Endothelial cell of umbilical vein (primary cell): ENCODE measurements at regions not wholly inside any gene's neighbourhood (a gene's known extent, or its start where the extent isn't known, plus 50 kb on each side); places are given as distances from the start of the nearest gene placed in this dataset.

Experiments
- BruUV-seq: library from RNA; stranded (reverse); fragments of 400-500 nt; replicated peaks from 2 replicates; lab custom pipeline; 2021; lab: Mats Ljungman, UMichigan
- CTCF ChIA-PET: fragments of 300-600, 350-600 bp; sonication (Branson Sonifier 250); formaldehyde crosslinking; loops from one replicate; lab custom pipeline; 2021; ENCODE audit warnings: antibody characterized with exemption, inconsistent platforms; lab: Charles Lee
- POLR2A ChIA-PET: fragments of 300-600, 350-600 bp; sonication (Branson Sonifier 250); formaldehyde crosslinking; loops from one replicate; lab custom pipeline; 2021; ENCODE audit warnings: antibody characterized with exemption, inconsistent platforms; lab: Charles Lee
- DNase-seq: peaks from one replicate; pipeline ENCODE4 v3.0.0-alpha.2; 2011; ENCODE audit warnings: low read depth, low spot score
- FAIRE-seq: peaks from 2 replicates; lab custom pipeline; 2011; peaks lifted over from hg19 to GRCh38; lab: Jason Lieb, UNC
- H2AFZ ChIP-seq: 2 replicates; pipeline ENCODE4 v1.6.0; 2012; ENCODE audit warnings: low read depth, low read length, control low read depth, inconsistent platforms
- H3K27ac ChIP-seq: 2 replicates; pipeline ENCODE4 v1.5.1; 2011; ENCODE audit warnings: low read depth, mild to moderate bottlenecking, control low read depth, low read length, moderate library complexity; ENCODE audit not compliant: insufficient read depth
- H3K27me3 ChIP-seq, 2 experiments: 2 replicates each; pipeline versions ENCODE4 v1.6.0 to v1.6.1; 2011; ENCODE audit warnings: low read length in 2 of 2, mixed read lengths in 1 of 2; ENCODE audit not compliant: control insufficient read depth in 2 of 2, insufficient read depth in 2 of 2
- H3K36me3 ChIP-seq, 2 experiments: 2 replicates in 1 of 2; 3 replicates in 1 of 2; pipeline ENCODE4 v1.5.1; 2011; ENCODE audit warnings: low read length in 2 of 2, mild to moderate bottlenecking in 1 of 2, moderate library complexity in 1 of 2; ENCODE audit not compliant: control insufficient read depth in 2 of 2, insufficient read depth in 2 of 2; ENCODE audit errors: extremely low read depth in 1 of 2
- H3K4me1 ChIP-seq: 3 replicates; pipeline ENCODE4 v1.5.1; 2011; ENCODE audit warnings: mild to moderate bottlenecking, low read length; ENCODE audit not compliant: control insufficient read depth, insufficient read depth; ENCODE audit errors: extremely low read depth
- H3K4me2 ChIP-seq: 2 replicates; pipeline ENCODE4 v1.6.1; 2011; ENCODE audit warnings: low read length, control low read depth, mixed read lengths; ENCODE audit not compliant: insufficient read depth
- H3K4me3 ChIP-seq, 3 experiments: fragments of 200-600 bp in 1 of 3; sonication (generic), shearing (Covaris generic) in 1 of 3; replicated peaks in 1 of 3; 2 replicates each; pipeline ENCODE4 v1.5.1; 2011 to 2016; ENCODE audit warnings: control low read depth in 3 of 3, low read length in 3 of 3, mild to moderate bottlenecking in 2 of 3, inconsistent platforms in 1 of 3, low read depth in 1 of 3, moderate library complexity in 1 of 3; ENCODE audit not compliant: insufficient read depth in 1 of 3
- H3K79me2 ChIP-seq: 2 replicates; pipeline ENCODE4 v1.6.0; 2012; ENCODE audit warnings: low read length, inconsistent platforms; ENCODE audit not compliant: control insufficient read depth, insufficient read depth
- H3K9ac ChIP-seq: replicated peaks from 2 replicates; pipeline ENCODE3; 2011; ENCODE audit warnings: low read length, control low read depth; ENCODE audit not compliant: insufficient read depth; ENCODE audit errors: extremely low read depth
- H3K9me1 ChIP-seq: replicated peaks from 3 replicates; pipeline ENCODE4 v1.6.0; 2011; ENCODE audit warnings: mild to moderate bottlenecking, low read length; ENCODE audit not compliant: control insufficient read depth, insufficient read depth; ENCODE audit errors: extremely low read depth
- H3K9me3 ChIP-seq: replicated peaks from 2 replicates; pipeline ENCODE4 v1.5.1; 2012; ENCODE audit warnings: low read length, inconsistent platforms; ENCODE audit not compliant: control insufficient read depth, insufficient read depth
- H4K20me1 ChIP-seq: replicated peaks from 2 replicates; pipeline ENCODE3; 2011; ENCODE audit warnings: mild to moderate bottlenecking, low read length; ENCODE audit not compliant: control insufficient read depth, insufficient read depth; ENCODE audit errors: extremely low read depth
- EZH2 ChIP-seq: IDR thresholded peaks from 2 replicates; pipeline ENCODE4 v1.6.1; 2012; ENCODE audit warnings: borderline replicate concordance, low read depth, mild to moderate bottlenecking, moderate library complexity, low read length, inconsistent platforms; ENCODE audit not compliant: severe bottlenecking
- FOS ChIP-seq: IDR thresholded peaks from 2 replicates; pipeline ENCODE4 v1.6.1; 2011; ENCODE audit warnings: mild to moderate bottlenecking, low read length, moderate library complexity, borderline replicate concordance; ENCODE audit not compliant: insufficient read depth
- GATA2 ChIP-seq: IDR thresholded peaks from 2 replicates; pipeline ENCODE4 v1.7.0; 2011; ENCODE audit warnings: low read depth, mild to moderate bottlenecking, moderate library complexity, mixed read lengths, low read length; ENCODE audit not compliant: insufficient read length, insufficient read depth
- JUN ChIP-seq: IDR thresholded peaks from 2 replicates; pipeline ENCODE4 v1.6.1; 2011; ENCODE audit warnings: borderline replicate concordance, low read depth; ENCODE audit not compliant: insufficient read length, insufficient read depth
- POLR2A ChIP-seq: IDR thresholded peaks from 2 replicates; pipeline ENCODE4 v1.6.1; 2012; ENCODE audit warnings: low read depth, mild to moderate bottlenecking, control low read depth, low read length
- POLR2AphosphoS5 ChIP-seq: IDR thresholded peaks from 2 replicates; pipeline ENCODE4 v1.6.1; 2012; ENCODE audit warnings: low read depth, mild to moderate bottlenecking, control low read depth, low read length, moderate library complexity; ENCODE audit not compliant: insufficient read depth
- dilution Hi-C: fragments of 300-500 bp; cut with MboI; formaldehyde crosslinking; loops from one replicate; pipeline ENCODE4 v1.15.0; 2019; ENCODE audit warnings: low sequenced_read_pairs; ENCODE audit not compliant: extremely low pct_ligation_motif_present
- intact Hi-C: fragments of 100-400 bp; cut with micrococcal nuclease; formaldehyde crosslinking; loops from one replicate; pipeline ENCODE4 v1.10.0; 2022
- TF ChIP-seq, protein P1 (sequence below): IDR thresholded peaks from 2 replicates; pipeline ENCODE4 v1.6.1; 2011; ENCODE audit not compliant: insufficient read depth, insufficient read length

DNA sequence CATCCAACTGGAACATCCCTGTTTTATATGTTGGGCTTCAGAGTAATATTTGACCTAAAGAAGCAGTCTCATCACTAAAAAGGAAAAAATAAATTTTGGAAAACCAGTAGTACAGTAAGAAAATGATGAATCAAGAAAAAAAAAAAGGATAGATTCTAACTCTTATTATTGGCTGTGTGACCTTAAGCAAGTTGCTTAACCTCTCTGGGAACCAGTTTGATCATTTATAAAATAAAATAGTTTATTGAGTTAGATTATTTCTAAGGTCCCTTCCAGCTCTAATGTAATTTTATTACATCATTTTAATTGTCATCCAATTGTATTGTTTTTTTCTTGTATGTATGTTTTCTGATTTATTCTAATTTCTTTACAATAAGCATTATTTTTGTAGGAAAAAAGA lies 127.0 kb downstream of the PRELID2 start:
- POLR2A ChIA-PET, result no interaction called here

DNA sequence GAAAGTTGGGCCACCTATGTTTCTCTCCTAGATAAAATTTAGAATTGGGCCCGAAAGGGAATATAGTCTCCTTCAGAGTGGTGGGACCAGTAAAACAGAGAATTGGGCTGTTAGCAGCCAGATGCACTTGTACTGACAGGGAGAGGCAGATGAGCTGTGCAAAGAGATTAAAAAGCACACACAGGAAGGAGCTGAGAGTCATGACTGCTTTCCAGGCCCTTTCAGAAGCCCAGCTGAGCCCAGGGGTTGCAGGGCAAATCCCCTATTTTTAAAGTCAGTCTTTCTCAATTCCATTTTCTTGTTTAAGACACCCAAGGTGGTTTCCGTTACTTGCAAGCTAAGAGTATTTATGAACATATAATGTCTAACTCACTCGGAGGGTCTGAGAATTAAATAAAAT lies 130.4 kb downstream of the PRELID2 start:
- dilution Hi-C loops (no loop called here), intact Hi-C loops (loop anchor here (10.0 kb wide), 1 partner anchor 720 kb away; no protein-coding TSS in a partner anchor)
- H3K9ac ChIP-seq, result no peak overlapping the region
- no peaks in the 10 kb centered on the region for H3K79me2 ChIP-seq
- H3K27me3 ChIP-seq, result no peaks in the 10 kb centered on the region
- DNase-seq (no peak), FAIRE-seq (no peak)
- TF ChIP-seq JUN (no peak), POLR2A (no peak), FOS (no peak), EZH2 (no peak)
- TF ChIP-seq, protein P1, sequence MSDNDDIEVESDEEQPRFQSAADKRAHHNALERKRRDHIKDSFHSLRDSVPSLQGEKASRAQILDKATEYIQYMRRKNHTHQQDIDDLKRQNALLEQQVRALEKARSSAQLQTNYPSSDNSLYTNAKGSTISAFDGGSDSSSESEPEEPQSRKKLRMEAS, result no peak
- ChIA-PET POLR2A (no interaction called here), CTCF (interaction anchor here (0.7 to 1.4 kb wide), 5 partner anchors 8 to 23 kb away, joined by 3 to 5 read pairs (median 4); no protein-coding TSS in a partner anchor)
- no peak overlapping the region for H3K27ac ChIP-seq
- no peaks in the 10 kb centered on the region for H3K9me3 ChIP-seq
- no peak overlapping the region for H2AFZ ChIP-seq
- BruUV-seq, result no TSS peak
- no peaks in the 10 kb centered on the region for H3K36me3 ChIP-seq
- H4K20me1 ChIP-seq, result no peaks in the 10 kb centered on the region
- H3K4me2 ChIP-seq, result no peak overlapping the region
- no peaks in the 10 kb centered on the region for H3K9me1 ChIP-seq
- H3K4me1 ChIP-seq, result no peaks in the 10 kb centered on the region
- H3K4me3 ChIP-seq, result no peak overlapping the region

More for the DNA sequence above, 127.0 kb downstream of the PRELID2 start:
- dilution Hi-C loops (no loop called here), intact Hi-C loops (loop anchor here (10.0 kb wide), 1 partner anchor 717 kb away; no protein-coding TSS in a partner anchor)
- no peaks in the 10 kb centered on the region for H3K36me3 ChIP-seq
- no peaks in the 10 kb centered on the region for H3K79me2 ChIP-seq
- H3K9me3 ChIP-seq, result no peaks in the 10 kb centered on the region
- no peak for DNase-seq
- no peaks in the 10 kb centered on the region for H3K9me1 ChIP-seq
- no peaks in the 10 kb centered on the region for H4K20me1 ChIP-seq
- BruUV-seq, result no TSS peak
- CTCF ChIA-PET, result interaction anchor here (0.7 to 5.0 kb wide), 5 partner anchors 10 to 470 kb away, joined by 3 to 19 read pairs (median 5); no protein-coding TSS in a partner anchor
- H3K4me2 ChIP-seq, result no peak overlapping the region
- no peak for TF ChIP-seq FOS
- no peak for TF ChIP-seq POLR2AphosphoS5
- TF ChIP-seq, protein P1, result no peak
- no peak for TF ChIP-seq JUN
- TF ChIP-seq GATA2, result no peak
- TF ChIP-seq POLR2A, result no peak
- no peak for TF ChIP-seq EZH2
- no peak overlapping the region for H3K9ac ChIP-seq
- FAIRE-seq, result no peak
- no peaks in the 10 kb centered on the region for H3K27me3 ChIP-seq
- H2AFZ ChIP-seq, result no peak overlapping the region
- H3K27ac ChIP-seq, result no peak overlapping the region
- no peak overlapping the region for H3K4me3 ChIP-seq
- no peaks in the 10 kb centered on the region for H3K4me1 ChIP-seq
